ENCODE measurements at regions not wholly inside any gene's neighbourhood (a gene's known extent, or its start where the extent isn't known, plus 50 kb on each side); places are given as distances from the start of the nearest gene placed in this dataset.

- no peak overlapping the region for H3K4me3 ChIP-seq (ENCODE audit: low read depth, low read length)
- no peaks in the 10 kb centered on the region for H3K36me3 ChIP-seq (ENCODE audit: control insufficient read depth, insufficient read depth, low read length)
- H3K9me3 ChIP-seq (ENCODE audit: control insufficient read depth, low read length): no peaks in the 10 kb centered on the region
- no peak overlapping the region for H3K27ac ChIP-seq
- no peaks in the 10 kb centered on the region for H3K27me3 ChIP-seq (ENCODE audit: control insufficient read depth, insufficient read depth, low read length)
- H2AFZ ChIP-seq: no peak overlapping the region
- no peak overlapping the region for H3K9ac ChIP-seq
- H3K4me2 ChIP-seq (ENCODE audit: low read length): no peak overlapping the region
- no peaks in the 10 kb centered on the region for H3K4me1 ChIP-seq
- no peak for TF ChIP-seq CTCF (IDR thresholded peaks at IDR 0.05)
- H3K79me2 ChIP-seq: no peaks in the 10 kb centered on the region
These were observed 356.9 kb downstream of the C16orf95 start for GRCh38 chr16:86960266-86960665.

DNA sequence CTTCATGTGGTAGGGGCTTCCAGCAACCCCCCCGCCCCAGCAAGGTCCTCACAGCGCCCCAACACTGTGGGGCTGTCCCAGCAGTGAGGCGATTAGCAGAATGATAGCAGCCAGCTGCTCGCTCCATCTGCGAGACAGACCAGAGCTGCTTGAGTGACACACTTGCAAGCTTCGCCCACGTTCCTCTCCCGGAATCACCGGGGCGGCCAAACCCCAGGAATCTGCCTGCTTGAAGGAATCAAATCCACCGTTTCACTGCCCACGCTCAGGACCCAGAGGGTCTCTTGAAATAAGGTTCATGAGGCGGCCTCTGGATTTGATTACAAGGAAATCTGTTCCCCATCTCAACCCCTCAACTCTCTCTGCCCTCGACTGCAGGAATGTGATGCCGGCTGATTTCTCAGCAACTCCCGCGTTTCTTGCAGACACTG is 356.0 kb downstream of the C16orf95 start:
- Histone ChIP-seq H3K27me3 (ENCODE audit: control insufficient read depth, insufficient read depth, low read length) (no peaks in the 10 kb centered on the region), H3K27ac (no peak overlapping the region), H3K9me3 (ENCODE audit: control insufficient read depth, low read length) (no peaks in the 10 kb centered on the region), H3K4me1 (no peaks in the 10 kb centered on the region), H2AFZ (no peak overlapping the region), H3K9ac (no peak overlapping the region), H3K36me3 (ENCODE audit: control insufficient read depth, insufficient read depth, low read length) (no peaks in the 10 kb centered on the region), H3K4me3 (ENCODE audit: low read depth, low read length) (no peak overlapping the region), H3K79me2 (no peaks in the 10 kb centered on the region), H3K4me2 (ENCODE audit: low read length) (no peak overlapping the region)
- no peak for TF ChIP-seq CTCF (IDR thresholded peaks at IDR 0.05)

DNA sequence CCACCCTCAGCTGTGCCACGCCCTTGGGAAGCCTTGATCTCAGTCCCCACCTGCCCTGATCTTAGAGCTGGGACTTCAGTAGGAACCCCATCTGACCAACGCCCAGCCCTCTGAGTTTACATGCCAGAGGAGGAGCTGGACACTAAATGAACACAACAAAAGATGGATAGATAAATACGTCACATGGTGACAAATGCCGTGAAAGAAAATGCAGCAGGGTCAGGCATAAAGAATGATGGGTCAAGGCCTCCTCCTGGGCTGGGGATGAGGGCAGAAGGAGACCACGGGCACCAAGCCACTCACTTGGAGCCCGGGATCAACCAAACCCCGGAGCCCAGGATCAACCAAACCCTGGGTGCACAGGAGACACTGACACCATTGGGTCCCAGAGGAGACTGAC is 354.9 kb downstream of the C16orf95 start:
- H3K79me2 ChIP-seq: no peaks in the 10 kb centered on the region
- no peak overlapping the region for H3K4me2 ChIP-seq (ENCODE audit: low read length)
- no peaks in the 10 kb centered on the region for H3K4me1 ChIP-seq
- H3K9ac ChIP-seq: no peak overlapping the region
- H3K27me3 ChIP-seq (ENCODE audit: control insufficient read depth, insufficient read depth, low read length): no peaks in the 10 kb centered on the region
- H3K27ac ChIP-seq: no peak overlapping the region
- H3K9me3 ChIP-seq (ENCODE audit: control insufficient read depth, low read length): no peaks in the 10 kb centered on the region
- H2AFZ ChIP-seq: no peak overlapping the region
- H3K4me3 ChIP-seq (ENCODE audit: low read depth, low read length): no peak overlapping the region
- TF ChIP-seq CTCF (IDR thresholded peaks at IDR 0.05): no peak
- no peaks in the 10 kb centered on the region for H3K36me3 ChIP-seq (ENCODE audit: control insufficient read depth, insufficient read depth, low read length)

DNA sequence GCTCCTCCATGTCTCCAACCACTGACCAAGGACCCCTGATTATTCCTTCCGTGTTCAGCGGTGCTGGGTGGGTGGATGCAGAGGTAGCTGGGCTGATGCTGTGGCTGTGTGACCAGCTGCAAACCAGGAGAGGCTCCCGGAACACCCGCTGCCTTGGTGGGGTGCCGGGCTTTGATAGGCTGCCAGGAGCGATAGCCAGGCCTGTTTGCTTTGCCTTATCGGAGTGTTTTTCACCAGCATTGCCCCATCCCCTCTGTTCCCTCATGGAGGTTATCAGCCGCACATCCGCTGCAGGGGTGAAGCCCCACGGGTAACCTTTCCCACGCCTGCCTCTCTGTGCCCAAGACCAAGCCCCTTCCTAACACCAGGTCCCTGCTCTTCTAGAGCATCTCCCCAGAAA is 354.3 kb downstream of the C16orf95 start:
- Histone ChIP-seq H3K9me3 (ENCODE audit: control insufficient read depth, low read length) (no peaks in the 10 kb centered on the region), H2AFZ (no peak overlapping the region), H3K4me2 (ENCODE audit: low read length) (no peak overlapping the region), H3K4me1 (no peaks in the 10 kb centered on the region), H3K9ac (no peak overlapping the region), H3K4me3 (ENCODE audit: low read depth, low read length) (no peak overlapping the region), H3K27ac (no peak overlapping the region), H3K36me3 (ENCODE audit: control insufficient read depth, insufficient read depth, low read length) (no peaks in the 10 kb centered on the region), H3K79me2 (no peaks in the 10 kb centered on the region), H3K27me3 (ENCODE audit: control insufficient read depth, insufficient read depth, low read length) (no peaks in the 10 kb centered on the region)
- TF ChIP-seq CTCF (IDR thresholded peaks at IDR 0.05): no peak
